Muscle layer of colon (tissue), 2 donors: ENCODE measurements at regions not wholly inside any gene's neighbourhood (a gene's known extent, or its start where the extent isn't known, plus 50 kb on each side); places are given as distances from the start of the nearest gene placed in this dataset.

Experiments
- H3K27ac ChIP-seq: one replicate; pipeline ENCODE4 v1.7.0; 2013; ENCODE audit warnings: low read depth, mild to moderate bottlenecking, low read length, moderate library complexity
- H3K27me3 ChIP-seq, 2 donors: one replicate each; pipeline ENCODE4 v1.7.0; 2013; ENCODE audit warnings: low read length in 2 of 2, mild to moderate bottlenecking in 2 of 2; ENCODE audit not compliant: insufficient read depth in 2 of 2, control insufficient read depth in 1 of 2
- H3K36me3 ChIP-seq: one replicate; pipeline ENCODE4 v1.7.0; 2013; ENCODE audit warnings: mild to moderate bottlenecking, low read length; ENCODE audit not compliant: insufficient read depth
- H3K4me1 ChIP-seq: one replicate; pipeline ENCODE4 v1.7.0; 2013; ENCODE audit warnings: mild to moderate bottlenecking, low read length; ENCODE audit not compliant: insufficient read depth
- H3K4me3 ChIP-seq, 2 donors: one replicate each; pipeline ENCODE4 v1.7.0; 2013; ENCODE audit warnings: low read length in 2 of 2, low read depth in 1 of 2, mild to moderate bottlenecking in 1 of 2, moderate library complexity in 1 of 2
- H3K9ac ChIP-seq: one replicate; pipeline ENCODE4 v1.7.0; 2013; ENCODE audit warnings: low read length
- H3K9me3 ChIP-seq: one replicate; pipeline ENCODE4 v1.7.0; 2013; ENCODE audit warnings: mild to moderate bottlenecking, low read length
- donor health status: abdominal sarcoma.
- donor health status: Adenocarcinoma of cecum.

DNA sequence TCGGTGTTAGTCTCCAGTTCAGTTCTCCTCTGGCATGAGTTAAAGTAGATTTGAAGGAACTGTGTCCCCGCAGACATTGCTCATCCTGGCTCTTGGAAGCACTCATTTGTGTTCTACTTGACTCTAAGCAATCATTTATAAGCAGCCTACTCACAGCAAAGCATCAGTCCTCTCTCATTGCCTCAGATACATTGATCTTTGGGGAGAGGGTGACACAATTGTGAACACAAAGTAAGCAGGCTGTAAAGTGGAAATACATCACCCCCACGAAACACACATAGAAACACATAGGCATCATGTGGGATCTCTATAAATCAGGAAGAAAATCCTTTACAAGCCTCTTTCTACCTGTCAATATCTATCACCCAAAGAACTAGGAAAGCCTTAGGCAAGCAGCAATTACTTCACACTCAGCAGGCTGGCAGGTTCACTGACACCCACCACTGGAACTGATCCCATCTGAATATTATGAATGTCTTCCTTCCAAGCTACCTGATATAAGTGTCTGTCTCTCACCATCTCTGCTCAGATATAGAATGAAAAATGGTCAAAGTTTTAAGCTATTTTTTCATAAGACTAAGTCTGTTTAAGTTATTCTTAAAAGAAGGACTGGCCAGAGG lies 675.8 kb downstream of the HACE1 start:
- no peak overlapping the region for H3K4me3 ChIP-seq
- H3K36me3 ChIP-seq = no peaks in the 10 kb centered on the region
- no peaks in the 10 kb centered on the region for H3K9me3 ChIP-seq

DNA sequence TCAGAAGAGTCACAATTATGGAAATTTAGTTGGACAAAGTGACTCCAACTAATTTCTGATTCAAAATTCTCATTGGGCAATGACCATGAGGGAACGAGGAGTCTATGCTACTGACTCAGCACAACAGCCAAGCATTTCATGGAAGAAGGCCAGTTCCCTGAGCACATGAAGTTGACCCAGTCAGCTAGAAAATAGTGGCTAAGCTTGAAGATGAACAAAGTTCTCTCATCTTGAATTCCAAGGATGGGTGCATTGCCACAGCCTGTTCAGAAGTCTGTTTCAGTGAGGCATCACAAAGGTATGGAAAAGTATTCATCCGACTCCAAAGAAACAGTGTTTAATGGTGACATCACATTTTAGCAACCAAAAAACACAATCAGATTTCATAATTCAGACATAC lies 676.9 kb downstream of the HACE1 start:
- no peak overlapping the region for H3K4me3 ChIP-seq
- no peaks in the 10 kb centered on the region for H3K36me3 ChIP-seq
- H3K27ac ChIP-seq = no peak overlapping the region
- no peaks in the 10 kb centered on the region for H3K27me3 ChIP-seq
- H3K4me1 ChIP-seq = no peaks in the 10 kb centered on the region
- no peak overlapping the region for H3K9ac ChIP-seq
- H3K9me3 ChIP-seq = no peaks in the 10 kb centered on the region

More for the DNA sequence above, 675.8 kb downstream of the HACE1 start:
- Histone ChIP-seq H3K4me1 (no peaks in the 10 kb centered on the region), H3K9ac (no peak overlapping the region), H3K27me3 (no peaks in the 10 kb centered on the region), H3K27ac (no peak overlapping the region)

DNA sequence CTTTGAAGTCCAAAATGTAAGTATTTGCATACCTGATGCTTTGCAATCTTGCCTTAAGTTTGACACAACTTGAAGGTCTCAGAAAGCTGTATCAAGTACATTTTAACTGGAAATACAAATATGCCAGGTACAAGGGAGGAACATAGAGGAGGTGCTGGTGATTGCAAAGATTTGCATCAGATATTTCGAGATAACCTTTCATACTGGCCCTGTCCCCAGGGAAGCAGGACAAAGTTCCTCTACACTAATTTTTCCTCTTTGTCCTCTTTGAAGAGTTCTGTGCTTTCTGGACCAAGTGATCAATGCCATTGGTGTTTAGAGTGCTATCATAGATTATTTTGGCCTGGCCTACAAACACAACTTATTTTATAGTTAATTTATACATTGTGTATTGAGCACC lies 686.1 kb downstream of the HACE1 start:
- Histone ChIP-seq H3K36me3 (no peaks in the 10 kb centered on the region), H3K4me1 (no peaks in the 10 kb centered on the region), H3K27me3 (no peaks in the 10 kb centered on the region), H3K4me3 (no peak overlapping the region), H3K9ac (no peak overlapping the region), H3K27ac (no peak overlapping the region), H3K9me3 (no peaks in the 10 kb centered on the region)

DNA sequence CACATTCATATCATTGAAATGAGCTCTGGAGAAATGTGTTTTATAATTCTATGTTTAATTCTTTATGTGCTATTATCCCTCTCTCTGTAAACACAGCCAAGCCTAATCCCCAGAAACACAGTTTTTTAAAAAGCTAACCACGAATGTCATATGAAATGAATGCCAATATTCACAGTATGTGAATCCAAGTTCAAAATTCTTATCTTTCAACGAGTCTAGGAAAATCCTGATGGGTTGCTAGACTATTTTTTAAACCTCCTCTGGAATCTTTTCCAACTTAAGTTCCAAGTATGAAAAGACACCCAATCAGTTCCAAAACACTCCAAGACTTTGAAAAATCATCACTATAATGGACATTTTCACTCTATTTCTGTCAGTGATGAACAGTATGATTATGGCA lies 689.3 kb downstream of the HACE1 start:
- no peaks in the 10 kb centered on the region for H3K27me3 ChIP-seq
- no peaks in the 10 kb centered on the region for H3K9me3 ChIP-seq
- H3K27ac ChIP-seq = no peak overlapping the region
- H3K9ac ChIP-seq = no peak overlapping the region
- H3K4me1 ChIP-seq = no peaks in the 10 kb centered on the region
- no peak overlapping the region for H3K4me3 ChIP-seq
- H3K36me3 ChIP-seq = no peaks in the 10 kb centered on the region

DNA sequence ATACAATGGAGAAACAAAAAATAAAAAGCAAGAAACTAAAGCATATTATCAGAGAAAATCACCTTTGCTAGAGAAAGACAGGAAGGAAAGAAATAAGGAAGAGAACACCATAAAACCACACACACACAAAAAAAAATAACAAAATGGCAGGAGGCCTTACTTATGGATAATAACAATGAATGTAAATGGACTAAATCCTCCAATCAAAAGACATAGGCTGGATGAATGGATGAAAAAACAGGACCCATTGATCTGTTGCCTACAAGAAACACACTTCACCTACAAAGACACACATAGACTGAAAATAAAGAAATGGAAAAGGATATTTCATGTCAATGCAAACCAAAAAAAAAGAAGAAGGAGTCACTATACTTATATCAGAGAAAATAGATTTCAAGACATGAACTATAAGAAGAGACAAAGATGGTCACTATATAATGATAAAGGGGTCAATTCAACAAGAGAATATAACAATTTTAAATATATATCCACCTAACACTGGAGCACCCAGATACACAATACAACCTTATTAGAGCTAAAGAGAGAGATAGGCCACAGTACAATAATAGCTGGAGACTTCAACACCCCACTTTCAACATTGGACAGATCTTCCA lies 693.6 kb downstream of the HACE1 start:
- no peaks in the 10 kb centered on the region for H3K9me3 ChIP-seq
- H3K27ac ChIP-seq = no peak overlapping the region
- no peak overlapping the region for H3K9ac ChIP-seq
- H3K27me3 ChIP-seq = no peaks in the 10 kb centered on the region
- no peaks in the 10 kb centered on the region for H3K36me3 ChIP-seq
- H3K4me3 ChIP-seq = no peak overlapping the region
- H3K4me1 ChIP-seq = no peaks in the 10 kb centered on the region

DNA sequence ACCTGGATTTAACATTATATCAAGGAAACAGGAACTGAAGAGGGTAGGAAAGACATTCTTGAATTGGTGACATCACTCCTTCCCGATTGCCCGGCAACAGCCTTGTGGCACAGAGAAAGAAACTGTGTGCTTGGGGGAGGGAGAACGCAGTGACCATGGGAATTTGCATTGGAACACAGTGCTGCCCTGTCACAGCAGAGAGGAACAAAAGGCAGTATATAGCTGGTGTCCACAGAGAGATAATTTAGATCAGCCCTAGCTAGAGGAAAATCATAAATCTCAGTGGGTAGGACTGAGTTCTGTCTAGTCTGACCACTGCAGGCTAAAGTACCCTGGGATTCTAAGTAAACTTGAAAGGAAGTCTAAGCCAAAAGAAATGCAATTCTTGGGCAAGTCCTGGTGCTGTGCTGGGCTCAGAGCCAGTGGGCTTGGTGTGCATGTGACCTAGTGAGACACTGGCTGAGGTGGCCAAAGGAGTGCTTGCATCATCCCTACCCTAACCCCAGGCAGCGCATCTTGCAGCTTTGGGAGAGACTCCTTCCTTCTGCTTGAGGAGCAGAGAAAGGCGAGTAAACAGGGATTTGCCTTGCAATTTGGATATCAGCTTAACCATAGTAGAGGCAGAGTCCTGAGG lies 697.6 kb downstream of the HACE1 start:
- H3K4me1 ChIP-seq = no peaks in the 10 kb centered on the region
- H3K27me3 ChIP-seq = no peaks in the 10 kb centered on the region
- no peaks in the 10 kb centered on the region for H3K36me3 ChIP-seq
- no peak overlapping the region for H3K4me3 ChIP-seq
- H3K9ac ChIP-seq = no peak overlapping the region
- no peaks in the 10 kb centered on the region for H3K9me3 ChIP-seq
- H3K27ac ChIP-seq = no peak overlapping the region

DNA sequence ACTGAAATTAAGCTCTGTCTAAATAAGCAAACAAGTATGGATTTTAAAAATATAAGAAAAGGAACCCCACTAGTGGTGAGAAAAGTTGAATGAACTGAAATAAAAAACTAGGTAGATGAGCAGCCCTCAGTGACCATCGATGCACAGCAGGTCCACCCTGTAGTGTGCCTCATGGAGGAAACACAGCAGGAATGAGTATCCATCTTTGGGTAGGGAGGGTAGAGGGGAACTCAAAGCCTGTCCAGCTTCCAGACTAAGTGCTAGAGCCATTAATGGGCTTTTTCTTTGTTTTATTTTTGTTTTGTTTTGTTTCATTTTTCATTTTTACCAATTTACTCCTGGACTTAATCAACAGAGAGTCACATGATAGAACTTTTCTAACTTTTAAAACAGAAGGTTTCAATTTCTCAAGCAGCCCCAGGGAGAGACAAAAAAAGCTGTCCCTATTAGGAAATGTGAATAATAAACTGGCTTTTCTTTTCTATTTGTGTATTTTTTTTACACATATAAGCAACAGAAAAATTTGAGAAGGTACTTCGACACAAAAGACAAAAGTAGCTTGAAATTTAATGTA lies 700.6 kb downstream of the HACE1 start:
- H3K27me3 ChIP-seq = no peaks in the 10 kb centered on the region
- no peaks in the 10 kb centered on the region for H3K9me3 ChIP-seq
- H3K4me3 ChIP-seq = no peak overlapping the region
- H3K9ac ChIP-seq = no peak overlapping the region
- no peak overlapping the region for H3K27ac ChIP-seq
- no peaks in the 10 kb centered on the region for H3K4me1 ChIP-seq
- no peaks in the 10 kb centered on the region for H3K36me3 ChIP-seq

DNA sequence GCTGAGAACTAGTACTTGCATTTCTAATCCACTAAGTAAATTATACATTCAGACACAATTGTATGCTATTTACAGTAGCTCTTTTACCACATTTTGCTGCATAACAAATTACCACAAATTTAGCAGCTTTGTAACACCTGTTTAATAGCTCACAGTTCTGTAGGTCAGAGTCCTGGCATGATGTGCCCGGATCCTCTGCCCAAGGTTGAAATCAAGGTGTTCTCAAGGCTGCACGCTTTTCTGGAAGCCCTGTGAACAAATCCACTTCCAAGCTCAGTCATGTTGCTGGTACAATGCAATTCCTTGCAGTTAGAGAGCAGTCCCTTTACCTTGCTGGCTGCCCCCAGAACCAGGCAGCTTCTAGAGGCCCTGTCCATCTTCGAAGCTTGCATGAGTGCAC lies 716.0 kb downstream of the HACE1 start:
- H3K27ac ChIP-seq = no peak overlapping the region
- no peaks in the 10 kb centered on the region for H3K4me1 ChIP-seq
- no peaks in the 10 kb centered on the region for H3K36me3 ChIP-seq
- no peak overlapping the region for H3K9ac ChIP-seq
- no peak overlapping the region for H3K4me3 ChIP-seq
- no peaks in the 10 kb centered on the region for H3K27me3 ChIP-seq
- no peaks in the 10 kb centered on the region for H3K9me3 ChIP-seq

DNA sequence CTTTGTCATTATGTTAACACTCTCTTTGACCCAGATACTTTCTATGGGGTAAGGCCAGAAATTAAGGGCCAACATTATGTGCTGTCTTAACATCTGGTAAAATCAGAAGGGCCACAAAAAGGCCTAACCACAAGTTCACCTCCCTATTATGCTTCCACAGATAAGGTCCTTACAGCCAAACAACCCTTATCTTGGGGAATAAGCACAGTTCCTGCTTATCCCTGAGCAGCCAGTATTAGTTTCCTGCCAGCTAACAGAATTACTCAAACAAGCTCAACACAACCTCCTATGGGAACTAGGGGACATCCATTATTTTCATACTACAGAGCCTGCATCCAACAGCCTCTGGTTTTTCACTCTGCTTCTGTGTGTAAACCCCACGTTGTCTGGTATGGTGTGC lies 724.8 kb downstream of the HACE1 start:
- no peaks in the 10 kb centered on the region for H3K4me1 ChIP-seq
- no peak overlapping the region for H3K9ac ChIP-seq
- H3K4me3 ChIP-seq = no peak overlapping the region
- no peaks in the 10 kb centered on the region for H3K36me3 ChIP-seq
- H3K9me3 ChIP-seq = no peaks in the 10 kb centered on the region
- no peaks in the 10 kb centered on the region for H3K27me3 ChIP-seq
- no peak overlapping the region for H3K27ac ChIP-seq

DNA sequence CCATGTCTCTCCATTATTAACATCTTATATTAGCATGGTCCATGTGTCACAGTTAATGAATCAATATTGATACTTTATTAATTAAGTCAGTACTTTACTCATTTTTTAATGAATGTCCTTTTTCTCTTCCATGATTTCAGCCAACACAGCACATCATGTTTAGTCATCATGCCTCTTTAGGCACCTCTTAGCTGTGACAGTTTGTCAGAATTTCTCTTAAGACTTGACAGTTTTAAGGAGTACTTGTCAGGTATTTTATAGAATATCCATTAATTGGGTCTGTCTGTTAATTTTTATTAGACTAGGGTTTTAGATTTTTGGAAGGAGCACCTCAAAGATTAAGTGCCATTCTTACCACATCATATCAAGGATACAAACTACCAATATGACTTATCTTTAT lies 729.4 kb downstream of the HACE1 start:
- H3K27ac ChIP-seq = no peak overlapping the region
- no peaks in the 10 kb centered on the region for H3K36me3 ChIP-seq
- H3K9ac ChIP-seq = no peak overlapping the region
- no peaks in the 10 kb centered on the region for H3K4me1 ChIP-seq
- no peaks in the 10 kb centered on the region for H3K27me3 ChIP-seq
- H3K9me3 ChIP-seq = no peaks in the 10 kb centered on the region
- H3K4me3 ChIP-seq = no peak overlapping the region

DNA sequence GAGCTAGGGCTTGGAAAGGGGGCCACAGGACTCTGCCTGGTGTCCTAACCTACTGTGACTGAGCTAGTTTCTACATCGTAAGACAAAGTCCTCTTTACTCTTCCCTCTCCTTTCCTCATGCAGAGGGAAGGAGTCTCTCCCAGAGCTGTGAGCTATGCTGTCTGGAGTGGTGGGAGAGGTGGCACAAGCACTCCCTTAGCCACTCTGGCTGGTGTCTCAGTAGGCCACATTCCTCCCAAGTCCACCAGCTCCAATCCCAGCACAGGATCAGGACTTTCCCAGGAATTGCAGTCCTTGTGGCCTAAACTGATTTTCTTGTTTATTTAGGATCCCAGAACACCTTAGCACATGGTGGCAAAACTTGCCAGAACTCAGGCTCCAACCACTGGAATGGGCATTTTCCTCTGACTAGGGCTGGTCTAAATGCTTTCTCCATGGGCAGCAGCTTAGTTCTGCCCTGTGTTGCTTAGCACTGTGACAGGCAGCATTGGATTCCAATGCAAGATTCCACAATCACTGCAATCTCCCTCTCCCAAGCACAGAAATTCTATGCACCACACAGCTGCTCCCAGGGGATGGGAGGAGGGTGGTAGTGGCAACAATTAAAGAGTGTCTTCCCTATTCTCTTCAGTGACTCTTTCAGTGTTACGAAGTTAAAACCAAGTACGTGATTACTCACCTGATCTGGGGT lies 733.3 kb downstream of the HACE1 start:
- Histone ChIP-seq H3K27ac (no peak overlapping the region), H3K9ac (no peak overlapping the region), H3K27me3 (no peaks in the 10 kb centered on the region), H3K4me1 (no peaks in the 10 kb centered on the region), H3K4me3 (no peak overlapping the region), H3K36me3 (no peaks in the 10 kb centered on the region), H3K9me3 (no peaks in the 10 kb centered on the region)
